ENCODE measurements at regions not wholly inside any gene's neighbourhood (a gene's known extent, or its start where the extent isn't known, plus 50 kb on each side); places are given as distances from the start of the nearest gene placed in this dataset.

DNA sequence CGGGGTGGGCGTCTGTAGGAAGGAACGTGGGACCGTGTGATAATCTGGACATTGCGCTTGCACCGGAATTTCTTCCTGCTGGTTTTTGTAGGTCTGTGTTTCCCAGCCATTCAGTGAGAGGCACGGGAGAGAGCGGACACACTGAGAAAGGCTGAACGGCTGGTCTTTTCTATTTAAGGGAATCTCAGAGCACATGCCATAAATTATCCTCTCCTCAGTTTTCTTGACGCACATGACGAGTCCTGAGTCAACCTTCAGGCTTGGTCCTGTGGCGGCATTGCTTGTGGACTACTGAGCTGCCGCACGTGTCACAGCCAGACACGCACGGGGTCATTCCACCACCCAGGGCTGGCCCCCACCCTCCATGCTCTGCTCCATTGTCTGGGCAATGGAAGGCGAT, 519.3 kb upstream of the ID2 start:
- TF ChIP-seq POLR2A (IDR thresholded peaks at IDR 0.05; ENCODE audit: low read depth, low read length) (no peak), POLR2AphosphoS5 (IDR thresholded peaks at IDR 0.05; ENCODE audit: low read depth, low read length) (no peak), SPI1 (IDR thresholded peaks at IDR 0.05; ENCODE audit: low read depth, low read length) (no peak), TAF1 (IDR thresholded peaks at IDR 0.05; ENCODE audit: low read depth, low read length) (no peak), PAX5 (IDR thresholded peaks at IDR 0.05; ENCODE audit: insufficient read depth, low read length, severe bottlenecking) (no peak), POU2F2 (IDR thresholded peaks at IDR 0.05; ENCODE audit: low read depth, low read length) (no peak)

Measured in GM12891 (cell line).